Smooth muscle cell (in vitro differentiated cells): ENCODE measurements at regions not wholly inside any gene's neighbourhood (a gene's known extent, or its start where the extent isn't known, plus 50 kb on each side); places are given as distances from the start of the nearest gene placed in this dataset.

ENCODE experiments used
- DNase-seq: peaks from one replicate; lab custom pipeline; 2025; ENCODE audit not compliant: unreplicated experiment; lab: John Stamatoyannopoulos, UW
- H2AFZ ChIP-seq: fragments of 200-600 bp; sonication (generic); 2 replicates; pipeline ENCODE4 v1.6.0; 2016; ENCODE audit warnings: antibody characterized with exemption, low read depth, mild to moderate bottlenecking
- H3F3A ChIP-seq: fragments of 200-600 bp; sonication (generic); 2 replicates; pipeline ENCODE4 v1.6.0; 2017; ENCODE audit warnings: antibody characterized with exemption, low read depth
- H3K27ac ChIP-seq: fragments of 200-600 bp; sonication (generic); 2 replicates; pipeline ENCODE4 v1.5.1; 2016; ENCODE audit warnings: low read depth, mild to moderate bottlenecking
- H3K27me3 ChIP-seq: fragments of 200-600 bp; sonication (generic); 2 replicates; pipeline ENCODE4 v1.6.1; 2016; ENCODE audit warnings: low read depth, mild to moderate bottlenecking
- H3K36me3 ChIP-seq: fragments of 200-600 bp; sonication (generic); 2 replicates; pipeline ENCODE4 v1.5.1; 2016; ENCODE audit warnings: low read depth
- H3K4me1 ChIP-seq: fragments of 200-600 bp; sonication (generic); 2 replicates; pipeline ENCODE4 v1.5.1; 2016; ENCODE audit warnings: low read depth
- H3K4me2 ChIP-seq: fragments of 200-600 bp; sonication (generic); 2 replicates; pipeline ENCODE4 v1.6.0; 2016; ENCODE audit warnings: mild to moderate bottlenecking
- H3K4me3 ChIP-seq: fragments of 200-600 bp; sonication (generic); 2 replicates; pipeline ENCODE4 v1.5.1; 2016; ENCODE audit warnings: mild to moderate bottlenecking
- H3K79me2 ChIP-seq: fragments of 200-600 bp; sonication (generic); 2 replicates; pipeline ENCODE4 v1.6.0; 2016; ENCODE audit warnings: low read depth, mild to moderate bottlenecking
- H3K9ac ChIP-seq: fragments of 200-600 bp; sonication (generic); 2 replicates; pipeline ENCODE4 v1.6.0; 2016; ENCODE audit warnings: low read depth
- H3K9me3 ChIP-seq: fragments of 200-600 bp; sonication (generic); replicated peaks from 2 replicates; pipeline ENCODE4 v1.5.1; 2016; ENCODE audit warnings: low read depth
- H4K20me1 ChIP-seq: fragments of 200-600 bp; sonication (generic); 2 replicates; pipeline ENCODE4 v1.6.0; 2016; ENCODE audit warnings: low read depth
- WGBS: methylation state at CpG from one replicate; pipeline ENCODE4 v1.1.7; 2016; ENCODE audit warnings: low lambda C conversion rate; 5-methylcytosine and 5-hydroxymethylcytosine counted together
- TF ChIP-seq, protein P1 (sequence below): fragments of 200-600 bp; sonication (generic); IDR thresholded peaks from 2 replicates; pipeline ENCODE4 v1.5.1; 2017; ENCODE audit warnings: borderline replicate concordance, mild to moderate bottlenecking, antibody characterized with exemption; ENCODE audit not compliant: insufficient read depth, poor library complexity, severe bottlenecking

- Histone ChIP-seq H3K4me1 (peaks cover 5% of the 10 kb centered on the region), H3K9me3 (no peaks in the 10 kb centered on the region), H3K4me2 (no peak overlapping the region), H4K20me1 (no peaks in the 10 kb centered on the region), H3K27ac (no peak overlapping the region), H3F3A (no peaks in the 10 kb centered on the region), H3K27me3 (no peaks in the 10 kb centered on the region), H2AFZ (no peak overlapping the region), H3K79me2 (no peaks in the 10 kb centered on the region), H3K36me3 (no peaks in the 10 kb centered on the region), H3K4me3 (no peak overlapping the region), H3K9ac (no peak overlapping the region)
- TF ChIP-seq, protein P1, sequence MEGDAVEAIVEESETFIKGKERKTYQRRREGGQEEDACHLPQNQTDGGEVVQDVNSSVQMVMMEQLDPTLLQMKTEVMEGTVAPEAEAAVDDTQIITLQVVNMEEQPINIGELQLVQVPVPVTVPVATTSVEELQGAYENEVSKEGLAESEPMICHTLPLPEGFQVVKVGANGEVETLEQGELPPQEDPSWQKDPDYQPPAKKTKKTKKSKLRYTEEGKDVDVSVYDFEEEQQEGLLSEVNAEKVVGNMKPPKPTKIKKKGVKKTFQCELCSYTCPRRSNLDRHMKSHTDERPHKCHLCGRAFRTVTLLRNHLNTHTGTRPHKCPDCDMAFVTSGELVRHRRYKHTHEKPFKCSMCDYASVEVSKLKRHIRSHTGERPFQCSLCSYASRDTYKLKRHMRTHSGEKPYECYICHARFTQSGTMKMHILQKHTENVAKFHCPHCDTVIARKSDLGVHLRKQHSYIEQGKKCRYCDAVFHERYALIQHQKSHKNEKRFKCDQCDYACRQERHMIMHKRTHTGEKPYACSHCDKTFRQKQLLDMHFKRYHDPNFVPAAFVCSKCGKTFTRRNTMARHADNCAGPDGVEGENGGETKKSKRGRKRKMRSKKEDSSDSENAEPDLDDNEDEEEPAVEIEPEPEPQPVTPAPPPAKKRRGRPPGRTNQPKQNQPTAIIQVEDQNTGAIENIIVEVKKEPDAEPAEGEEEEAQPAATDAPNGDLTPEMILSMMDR = no peak
- 95% methylated on average over 3 of the region's 3 CpGs for WGBS
- DNase-seq = no peak
Measured at GRCh38 chr3:168648321-168648720, 552.6 kb upstream of the GOLIM4 start.

DNA sequence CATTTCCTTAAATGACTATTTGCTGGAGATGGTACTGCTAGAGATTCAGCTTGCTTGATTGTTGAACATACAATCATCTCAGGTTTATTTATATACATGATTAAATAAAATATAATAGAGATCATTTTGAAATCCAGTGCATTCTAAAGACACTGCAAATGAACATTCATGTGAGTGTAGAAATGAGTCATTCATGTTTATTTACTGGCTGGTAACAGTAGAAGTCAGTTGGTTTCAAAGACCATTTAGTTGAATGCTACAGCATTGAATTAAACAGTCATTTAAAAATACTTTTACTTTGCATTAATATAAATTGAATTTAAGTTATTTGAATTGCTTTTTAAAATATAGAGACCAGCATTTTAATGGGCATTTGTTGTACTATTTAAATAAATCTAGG, 551.9 kb upstream of the GOLIM4 start:
- Histone ChIP-seq H3K9ac (no peak overlapping the region), H3K79me2 (no peaks in the 10 kb centered on the region), H3K4me3 (no peak overlapping the region), H3K27ac (no peak overlapping the region), H2AFZ (no peak overlapping the region), H3K27me3 (no peaks in the 10 kb centered on the region), H4K20me1 (no peaks in the 10 kb centered on the region), H3K4me1 (no peaks in the 10 kb centered on the region), H3K36me3 (no peaks in the 10 kb centered on the region), H3K4me2 (no peak overlapping the region), H3K9me3 (no peaks in the 10 kb centered on the region), H3F3A (no peaks in the 10 kb centered on the region)
- TF ChIP-seq, protein P1 = no peak
- no peak for DNase-seq

- H4K20me1 ChIP-seq = no peaks in the 10 kb centered on the region
- no peak overlapping the region for H3K4me2 ChIP-seq
- no peaks in the 10 kb centered on the region for H3K4me1 ChIP-seq
- TF ChIP-seq, protein P1 = no peak
- no peaks in the 10 kb centered on the region for H3K36me3 ChIP-seq
- DNase-seq = no peak
- 92% methylated on average over 2 of the region's 2 CpGs for WGBS
- H3K9ac ChIP-seq = no peak overlapping the region
- H3K27ac ChIP-seq = no peak overlapping the region
- H3K4me3 ChIP-seq = no peak overlapping the region
- H3F3A ChIP-seq = no peaks in the 10 kb centered on the region
- no peaks in the 10 kb centered on the region for H3K9me3 ChIP-seq
- no peaks in the 10 kb centered on the region for H3K79me2 ChIP-seq
- H3K27me3 ChIP-seq = no peaks in the 10 kb centered on the region
- H2AFZ ChIP-seq = no peak overlapping the region
Measured at GRCh38 chr3:168645180-168645579, 549.5 kb upstream of the GOLIM4 start.

- DNase-seq = no peak
- TF ChIP-seq, protein P1 = no peak
Measured at GRCh38 chr3:168628549-168628948, 532.8 kb upstream of the GOLIM4 start.

More at GRCh38 chr3:168628549-168628948, 532.8 kb upstream of the GOLIM4 start:
- no peak overlapping the region for H3K9ac ChIP-seq
- H3K4me3 ChIP-seq = no peak overlapping the region
- H3K36me3 ChIP-seq = no peaks in the 10 kb centered on the region
- no peaks in the 10 kb centered on the region for H3K4me1 ChIP-seq
- H3K27ac ChIP-seq = no peak overlapping the region
- no peaks in the 10 kb centered on the region for H3K79me2 ChIP-seq
- H3K4me2 ChIP-seq = no peak overlapping the region
- H3F3A ChIP-seq = no peaks in the 10 kb centered on the region
- H3K27me3 ChIP-seq = no peaks in the 10 kb centered on the region
- no peaks in the 10 kb centered on the region for H3K9me3 ChIP-seq
- no peaks in the 10 kb centered on the region for H4K20me1 ChIP-seq
- H2AFZ ChIP-seq = no peak overlapping the region
